GM18858 (cell line): ENCODE measurements at regions not wholly inside any gene's neighbourhood (a gene's known extent, or its start where the extent isn't known, plus 50 kb on each side); places are given as distances from the start of the nearest gene placed in this dataset.

Experiments used
- ATAC-seq: cut with Tn5 transposase; IDR thresholded peaks from one replicate; pipeline ENCODE4 v1.9.1; 2021; ENCODE audit not compliant: unreplicated experiment

DNA sequence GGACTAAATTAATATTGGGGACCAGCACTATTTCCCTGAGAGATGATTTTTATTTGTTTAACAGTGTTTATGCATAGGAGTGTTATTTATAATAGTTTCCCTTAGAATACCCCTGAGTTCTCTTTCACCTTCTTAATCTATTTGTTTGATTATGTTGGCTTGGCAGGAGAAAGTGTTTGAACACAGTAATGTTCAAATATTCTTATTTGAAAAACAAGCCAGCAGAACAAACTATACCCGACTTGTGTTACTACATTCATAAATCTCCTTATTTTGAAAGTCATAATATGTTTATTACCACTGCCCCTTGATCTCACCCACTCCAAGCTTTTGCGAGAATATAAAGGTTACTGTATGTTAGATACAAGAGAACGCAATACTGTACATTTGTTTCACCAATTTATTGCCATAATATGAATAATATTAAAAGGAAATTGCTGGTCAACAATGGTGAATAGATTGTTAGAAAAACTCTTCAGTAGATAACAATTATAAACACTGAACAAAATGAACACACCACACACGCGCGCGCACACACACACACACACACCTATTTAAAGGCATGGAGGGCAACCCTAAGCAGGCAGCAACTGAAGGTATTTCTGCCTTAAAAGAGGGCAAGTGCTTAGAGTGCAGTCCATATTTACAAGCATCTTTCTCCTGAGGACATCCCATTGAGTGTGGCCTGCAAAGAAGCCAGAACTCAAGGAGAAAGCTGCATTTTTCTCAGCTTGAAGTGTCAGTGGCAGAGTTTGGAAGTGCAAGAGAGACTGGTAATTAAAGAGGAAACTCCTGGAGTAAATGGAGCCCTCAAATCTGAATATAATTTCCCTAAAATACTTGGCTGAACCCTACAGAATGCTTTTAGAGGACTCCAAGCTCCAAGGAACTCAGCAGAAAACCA is 279.4 kb upstream of the MAN1A1 start:
- ATAC-seq, result no peak

DNA sequence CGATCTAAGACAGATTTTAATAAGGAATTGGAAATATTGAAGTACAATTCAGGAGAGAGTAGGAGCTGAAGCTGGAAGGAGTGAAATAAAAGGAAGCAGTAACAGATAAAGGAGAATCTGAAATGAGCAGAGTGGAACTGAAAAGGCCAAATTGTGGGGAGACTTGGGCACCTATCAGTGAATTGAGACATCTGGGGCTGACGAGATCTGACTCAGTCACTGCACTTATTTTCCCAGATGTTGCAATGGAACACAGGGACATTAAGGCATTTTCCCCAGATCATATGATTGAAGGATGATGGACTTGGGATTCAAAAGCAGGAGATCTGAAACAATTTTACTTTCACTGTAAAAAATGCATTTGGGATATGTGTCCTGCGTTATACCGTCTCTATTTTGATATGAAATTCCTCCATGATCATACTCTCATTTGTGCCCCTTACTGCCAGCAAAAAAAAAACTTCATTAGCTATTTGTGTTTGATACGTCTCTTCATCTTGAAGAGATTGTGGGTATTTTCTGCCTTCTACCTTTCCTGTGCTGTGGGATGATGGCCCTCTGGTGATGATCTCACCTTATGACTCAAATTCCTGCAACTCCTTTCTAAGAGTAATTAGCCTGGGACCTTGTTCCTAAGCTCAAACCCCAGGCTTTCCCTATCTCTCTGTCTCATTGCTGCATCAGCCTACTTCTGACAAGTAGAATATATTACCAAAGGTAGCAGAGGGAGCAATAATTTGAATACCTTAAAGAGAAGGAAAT is 278.5 kb upstream of the MAN1A1 start:
- ATAC-seq, result no peak

GRCh38 chr6:119626884-119627619 is 277.5 kb upstream of the MAN1A1 start:
- no peak for ATAC-seq

GRCh38 chr6:119620846-119621555 is 271.4 kb upstream of the MAN1A1 start:
- no peak for ATAC-seq

DNA sequence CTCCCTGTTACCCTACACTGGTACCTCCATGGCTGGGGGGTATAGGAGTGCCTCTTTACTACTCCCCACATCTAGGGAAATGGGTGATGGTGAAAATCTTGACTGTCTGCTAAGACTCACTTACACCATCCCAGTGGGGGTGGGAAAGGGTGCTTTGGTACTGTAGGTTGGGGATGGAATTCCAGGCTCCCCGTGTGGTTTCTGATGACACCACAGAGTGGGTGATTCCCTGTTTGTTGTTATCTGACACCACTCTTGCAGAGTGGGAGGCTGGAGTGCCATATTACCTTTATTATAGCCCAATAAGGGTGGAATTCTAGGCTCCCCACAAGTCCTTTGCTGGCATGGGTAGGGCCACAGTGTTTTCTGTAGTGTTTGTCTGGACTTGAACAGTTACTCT is 264.6 kb upstream of the MAN1A1 start:
- ATAC-seq, result no peak

GRCh38 chr6:119612911-119613381 is 263.4 kb upstream of the MAN1A1 start:
- ATAC-seq, result no peak

DNA sequence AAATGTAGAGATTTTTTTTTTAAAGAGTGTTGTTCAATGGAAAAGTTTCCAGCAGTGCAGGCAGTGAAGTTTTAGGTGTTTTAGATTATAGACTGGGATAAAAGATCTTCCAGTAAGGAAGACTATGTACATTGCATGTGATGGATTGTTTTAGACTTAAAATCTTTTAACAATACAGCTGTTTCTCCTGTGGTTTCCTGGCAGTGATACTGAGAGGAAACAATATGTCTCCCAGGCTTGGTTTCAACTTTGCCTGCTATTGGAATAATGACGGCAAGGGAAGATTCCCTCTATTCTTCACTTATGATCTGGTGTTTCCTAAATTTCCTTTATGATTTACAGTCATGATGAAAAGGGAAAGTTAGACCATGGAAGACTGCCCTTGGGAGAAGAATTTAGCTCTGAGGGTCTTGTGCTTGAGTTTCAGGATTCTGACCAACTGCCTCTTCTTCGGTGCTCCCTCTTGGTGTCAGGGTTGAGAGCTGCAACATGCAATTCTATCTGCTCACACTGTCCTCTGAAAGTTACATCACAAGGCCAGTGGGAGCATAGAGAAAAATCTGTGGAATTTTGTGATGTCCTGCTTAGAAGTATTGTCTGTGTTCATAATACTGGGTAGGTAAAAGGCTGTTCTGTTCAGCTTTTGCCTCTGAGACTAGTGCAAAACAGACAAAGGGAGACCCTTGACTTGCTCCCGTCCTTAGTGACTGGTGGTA is 262.8 kb upstream of the MAN1A1 start:
- no peak for ATAC-seq

- no peak for ATAC-seq
Measured at GRCh38 chr6:119610754-119611153, 261.2 kb upstream of the MAN1A1 start.

DNA sequence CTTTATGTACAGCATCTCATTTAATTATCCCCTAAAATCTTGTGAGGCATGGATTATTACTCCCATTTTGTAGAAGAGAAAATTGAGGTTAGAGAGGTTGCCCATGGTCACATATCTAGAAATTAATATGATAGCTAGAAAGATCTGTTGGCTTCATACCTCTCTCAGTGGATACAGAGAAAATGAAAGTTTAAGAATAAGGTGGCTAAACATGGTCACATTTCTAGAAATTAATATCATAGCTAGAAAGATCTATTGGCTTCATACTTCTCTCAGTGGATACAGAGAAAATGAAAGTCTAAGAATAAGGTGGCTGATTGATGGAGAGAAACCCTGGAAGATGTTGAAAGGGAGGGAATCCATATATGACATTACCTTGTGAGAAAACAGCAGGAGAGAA is 260.7 kb upstream of the MAN1A1 start:
- no peak for ATAC-seq

- ATAC-seq, result no peak
Measured at GRCh38 chr6:119609865-119610264, 260.3 kb upstream of the MAN1A1 start.

GRCh38 chr6:119608994-119609393 is 259.4 kb upstream of the MAN1A1 start:
- ATAC-seq, result no peak

DNA sequence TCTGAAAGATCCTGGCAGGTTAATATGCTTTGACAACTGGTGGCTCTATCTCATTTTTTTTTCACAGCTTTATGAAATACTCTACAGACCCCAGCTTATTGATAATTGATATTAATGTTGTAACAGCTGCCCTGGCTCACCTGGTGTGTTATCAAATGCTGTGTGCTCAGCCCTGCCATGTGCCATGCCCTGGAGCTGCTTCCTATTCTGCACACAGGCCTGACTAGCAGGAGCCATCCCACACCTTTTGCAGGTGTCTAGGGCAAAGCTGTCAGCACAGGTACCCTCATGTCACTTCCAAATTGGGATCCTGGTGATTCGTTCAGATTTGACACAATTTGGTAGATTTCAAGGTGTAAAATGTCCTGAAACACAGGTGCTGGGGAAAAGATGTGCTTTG is 254.6 kb upstream of the MAN1A1 start:
- ATAC-seq, result no peak

GRCh38 chr6:119603501-119603900 is 253.9 kb upstream of the MAN1A1 start:
- no peak for ATAC-seq

DNA sequence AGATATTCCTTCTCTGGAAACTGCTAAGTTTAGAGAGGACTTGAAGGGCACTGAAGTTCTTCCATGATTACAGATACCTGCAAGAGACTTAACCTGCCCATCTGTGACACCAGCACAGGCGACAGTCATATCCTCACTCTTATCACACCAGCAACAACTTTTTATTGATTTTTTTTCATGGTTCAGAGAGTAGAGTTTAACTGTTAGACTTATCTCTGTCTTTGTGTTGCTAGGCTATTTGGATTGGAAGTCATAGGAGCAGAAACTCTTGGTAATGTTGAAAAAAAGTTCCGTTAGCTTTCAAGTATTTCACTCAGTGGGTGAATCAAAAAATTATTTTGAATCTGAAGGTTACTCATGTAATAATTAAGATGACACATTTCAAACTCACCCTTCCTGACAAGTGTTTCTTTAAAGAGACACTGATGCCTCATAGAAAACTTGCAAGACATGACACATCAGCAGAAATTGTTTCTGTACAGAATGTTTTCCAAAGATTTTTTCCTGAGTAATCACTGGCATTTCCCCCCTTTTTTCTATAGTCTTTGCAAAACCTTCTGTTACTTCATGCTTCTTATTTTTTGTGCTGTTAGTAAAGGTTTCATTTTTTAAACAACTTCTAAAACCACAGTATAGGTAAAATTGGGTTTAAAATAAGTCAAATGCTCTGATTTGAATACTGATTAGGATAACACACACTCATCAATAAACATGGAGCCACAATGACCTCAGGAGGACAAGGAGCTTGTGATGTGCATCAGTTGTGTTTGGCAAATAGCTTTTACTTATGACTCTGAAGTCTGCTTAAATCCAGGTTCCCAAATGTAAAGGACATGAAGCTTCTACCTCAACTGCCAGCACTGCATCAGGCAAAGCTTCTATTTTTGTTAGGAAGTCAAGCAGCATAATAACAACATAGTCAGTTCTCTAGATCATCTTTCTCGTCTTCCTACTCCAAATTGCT is 252.9 kb upstream of the MAN1A1 start:
- ATAC-seq, result no peak

DNA sequence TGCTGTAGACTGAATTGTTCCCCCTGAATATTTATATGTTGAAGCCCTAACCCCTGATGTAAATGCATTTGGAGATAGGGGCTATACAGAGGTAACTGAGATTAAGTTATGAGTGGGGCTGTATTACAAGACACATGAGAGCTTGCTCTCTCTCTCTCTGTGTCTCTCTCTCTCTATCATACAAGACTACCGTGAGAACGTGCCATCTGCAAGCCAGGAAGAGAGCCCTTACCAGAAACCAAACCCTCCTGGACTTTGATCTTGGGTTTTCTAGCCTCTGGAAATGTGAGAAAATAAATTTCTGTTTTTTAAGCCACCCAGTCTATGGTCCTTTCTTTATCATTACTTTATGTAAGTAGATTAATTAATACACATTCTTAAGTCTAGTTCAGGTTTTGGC is 249.3 kb upstream of the MAN1A1 start:
- ATAC-seq, result no peak

DNA sequence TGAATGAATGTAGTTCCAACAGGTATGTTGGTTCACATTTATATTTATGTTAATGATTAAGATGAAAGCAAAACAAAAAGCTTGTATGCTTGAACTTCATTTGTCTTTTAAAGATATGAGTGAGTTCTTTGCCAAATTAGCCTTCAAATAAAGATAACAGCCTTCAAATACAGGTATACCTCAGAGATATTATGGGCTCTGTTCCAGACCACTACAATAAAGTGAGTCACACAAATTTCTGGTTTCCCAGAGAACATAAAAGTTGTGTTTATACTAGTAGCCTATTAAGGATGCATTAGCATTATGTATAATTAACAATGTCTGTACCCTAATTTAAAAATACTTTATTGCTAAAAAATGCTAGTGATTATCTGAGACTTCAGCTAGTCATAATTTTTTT is 245.3 kb upstream of the MAN1A1 start:
- no peak for ATAC-seq

- ATAC-seq, result no peak
Measured at GRCh38 chr6:119591235-119591634, 241.7 kb upstream of the MAN1A1 start.

DNA sequence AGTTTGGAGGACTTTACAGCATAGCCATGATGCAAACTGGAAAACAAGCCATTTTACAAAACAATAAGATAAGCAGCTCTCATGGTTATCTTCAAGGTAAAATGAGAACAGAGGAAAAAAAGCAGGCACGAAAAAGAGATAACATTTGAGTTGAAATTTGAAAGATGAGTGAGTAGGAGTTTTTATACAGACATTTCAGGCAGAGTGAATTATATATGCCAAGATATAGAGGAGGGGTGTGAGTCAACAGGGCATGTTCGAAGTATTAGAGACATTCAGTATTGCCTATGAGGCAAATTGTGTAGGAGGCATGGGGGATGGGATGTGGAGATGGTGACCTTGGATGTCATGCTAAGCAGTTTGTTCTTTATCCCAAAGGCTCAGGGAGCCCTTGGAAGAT is 240.5 kb upstream of the MAN1A1 start:
- ATAC-seq, result no peak

- no peak for ATAC-seq
Measured at GRCh38 chr6:119587537-119587936, 238.0 kb upstream of the MAN1A1 start.
